ENCODE measurements at regions not wholly inside any gene's neighbourhood (a gene's known extent, or its start where the extent isn't known, plus 50 kb on each side); places are given as distances from the start of the nearest gene placed in this dataset.

- Histone ChIP-seq H3K4me3 (ENCODE audit: low read depth, low read length) (no peak overlapping the region), H3K36me3 (ENCODE audit: insufficient read depth, low read length) (no peaks in the 10 kb centered on the region), H3K79me2 (ENCODE audit: control insufficient read depth, insufficient read depth, low read length, unreplicated experiment) (no peaks in the 10 kb centered on the region), H3K27me3 (ENCODE audit: insufficient read depth, low read length) (no peaks in the 10 kb centered on the region), H2AFZ (ENCODE audit: low read length, unreplicated experiment) (no peak overlapping the region), H3K4me1 (ENCODE audit: control insufficient read depth, insufficient read depth, low read length, unreplicated experiment) (no peaks in the 10 kb centered on the region), H3K27ac (ENCODE audit: low read depth, low read length) (no peak overlapping the region)
These were observed 245.9 kb downstream of the ERMARD start for GRCh38 chr6:169997187-169997929.

DNA sequence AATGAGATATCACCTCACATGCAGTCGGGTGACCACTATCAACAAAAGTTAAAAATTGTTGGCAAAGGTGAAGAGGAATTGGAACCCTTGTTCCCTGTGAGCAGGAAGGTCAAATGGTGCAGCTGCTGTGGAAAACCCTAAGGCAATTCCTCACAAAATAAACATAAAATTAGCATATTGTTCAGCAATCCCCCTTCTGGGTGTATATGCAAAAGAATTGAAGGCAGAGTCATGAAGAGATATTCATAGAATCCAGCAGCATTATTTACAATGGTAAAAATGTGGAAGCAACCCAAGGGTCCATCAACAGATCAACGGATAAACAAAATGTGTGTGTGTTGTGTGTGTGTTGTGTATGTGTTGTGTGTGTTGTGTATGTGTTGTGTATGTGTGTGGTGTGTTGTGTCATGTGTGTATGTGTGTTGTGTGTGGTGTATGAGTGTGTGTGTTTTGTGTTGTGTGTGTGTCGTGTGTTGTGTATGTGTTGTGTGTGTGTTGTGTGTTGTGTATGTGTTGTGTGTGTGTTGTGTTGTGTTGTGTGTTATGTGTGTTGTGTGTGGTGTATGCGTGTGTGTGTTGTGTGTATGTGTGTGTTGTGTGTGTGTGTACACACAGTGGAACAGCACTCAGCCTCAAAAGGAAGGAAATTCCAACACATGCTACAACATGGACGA is 245.1 kb downstream of the ERMARD start:
- Histone ChIP-seq H3K27ac (ENCODE audit: low read depth, low read length) (no peak overlapping the region), H3K27me3 (ENCODE audit: insufficient read depth, low read length) (no peaks in the 10 kb centered on the region), H3K4me1 (ENCODE audit: control insufficient read depth, insufficient read depth, low read length, unreplicated experiment) (no peaks in the 10 kb centered on the region), H2AFZ (ENCODE audit: low read length, unreplicated experiment) (no peak overlapping the region), H3K4me3 (ENCODE audit: low read depth, low read length) (no peak overlapping the region), H3K79me2 (ENCODE audit: control insufficient read depth, insufficient read depth, low read length, unreplicated experiment) (no peaks in the 10 kb centered on the region), H3K36me3 (ENCODE audit: insufficient read depth, low read length) (no peaks in the 10 kb centered on the region)

DNA sequence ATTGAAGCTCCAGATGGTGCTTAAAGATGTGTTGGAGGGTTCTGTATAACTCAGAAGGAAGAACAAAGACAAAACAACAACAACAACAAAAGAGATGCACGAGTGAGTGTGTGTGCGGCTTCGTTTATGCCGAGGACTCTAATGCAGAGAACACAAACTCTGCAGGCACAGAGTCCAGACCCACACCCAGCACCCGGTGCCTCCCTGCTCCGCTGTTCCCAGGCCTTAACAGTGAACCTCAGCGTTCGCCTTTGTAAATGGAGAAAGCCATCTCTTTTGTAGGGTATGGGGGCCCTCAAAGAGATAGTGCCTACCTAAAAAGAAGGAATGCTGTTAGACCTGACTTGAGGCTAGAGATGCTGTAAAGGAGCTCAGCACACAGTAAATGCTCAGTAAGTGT is 243.3 kb downstream of the ERMARD start:
- H3K79me2 ChIP-seq (ENCODE audit: control insufficient read depth, insufficient read depth, low read length, unreplicated experiment), result no peaks in the 10 kb centered on the region
- no peak overlapping the region for H3K4me3 ChIP-seq (ENCODE audit: low read depth, low read length)
- H3K27ac ChIP-seq (ENCODE audit: low read depth, low read length), result no peak overlapping the region
- H3K4me1 ChIP-seq (ENCODE audit: control insufficient read depth, insufficient read depth, low read length, unreplicated experiment), result no peaks in the 10 kb centered on the region
- no peak overlapping the region for H2AFZ ChIP-seq (ENCODE audit: low read length, unreplicated experiment)
- H3K27me3 ChIP-seq (ENCODE audit: insufficient read depth, low read length), result no peaks in the 10 kb centered on the region
- H3K36me3 ChIP-seq (ENCODE audit: insufficient read depth, low read length), result no peaks in the 10 kb centered on the region

DNA sequence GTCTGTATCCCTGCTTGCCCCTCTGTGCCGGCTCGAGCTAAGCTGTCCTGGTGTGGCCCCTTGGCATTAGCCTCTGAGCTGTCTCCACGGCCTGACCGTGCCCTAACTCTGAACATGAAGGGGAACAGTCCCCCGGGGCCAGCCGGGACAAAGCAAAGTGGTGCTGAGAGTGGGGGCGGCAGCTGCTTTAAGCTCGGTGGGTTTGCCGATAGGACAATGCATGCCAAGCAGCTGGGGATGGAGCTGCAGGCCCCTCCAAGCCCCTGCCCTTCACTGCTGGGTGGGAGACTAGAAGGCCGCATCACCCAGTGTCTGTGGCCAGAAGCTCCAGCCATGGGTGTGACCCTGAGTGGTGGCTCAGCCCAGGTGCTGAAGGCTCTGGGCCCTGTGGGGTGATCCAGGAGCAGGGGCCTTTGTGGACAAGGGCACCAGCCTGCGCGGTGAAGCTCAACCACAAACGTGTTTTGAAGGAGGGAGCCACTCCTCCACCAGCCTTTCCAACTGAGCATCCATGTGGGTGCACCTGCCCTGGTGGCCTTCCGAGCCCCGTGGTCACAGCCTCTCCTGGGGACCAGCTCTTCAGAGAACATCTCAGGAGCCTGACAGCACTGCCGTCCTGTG is 242.5 kb downstream of the ERMARD start:
- H3K79me2 ChIP-seq (ENCODE audit: control insufficient read depth, insufficient read depth, low read length, unreplicated experiment), result no peaks in the 10 kb centered on the region
- no peak overlapping the region for H3K4me3 ChIP-seq (ENCODE audit: low read depth, low read length)
- H3K27me3 ChIP-seq (ENCODE audit: insufficient read depth, low read length), result no peaks in the 10 kb centered on the region
- H2AFZ ChIP-seq (ENCODE audit: low read length, unreplicated experiment), result no peak overlapping the region
- no peaks in the 10 kb centered on the region for H3K4me1 ChIP-seq (ENCODE audit: control insufficient read depth, insufficient read depth, low read length, unreplicated experiment)
- no peak overlapping the region for H3K27ac ChIP-seq (ENCODE audit: low read depth, low read length)
- no peaks in the 10 kb centered on the region for H3K36me3 ChIP-seq (ENCODE audit: insufficient read depth, low read length)

GRCh38 chr6:169991913-169992312 is 240.5 kb downstream of the ERMARD start:
- Histone ChIP-seq H3K79me2 (ENCODE audit: control insufficient read depth, insufficient read depth, low read length, unreplicated experiment) (no peaks in the 10 kb centered on the region), H3K4me3 (ENCODE audit: low read depth, low read length) (no peak overlapping the region), H2AFZ (ENCODE audit: low read length, unreplicated experiment) (no peak overlapping the region), H3K27me3 (ENCODE audit: insufficient read depth, low read length) (no peaks in the 10 kb centered on the region), H3K36me3 (ENCODE audit: insufficient read depth, low read length) (no peaks in the 10 kb centered on the region), H3K27ac (ENCODE audit: low read depth, low read length) (no peak overlapping the region), H3K4me1 (ENCODE audit: control insufficient read depth, insufficient read depth, low read length, unreplicated experiment) (no peaks in the 10 kb centered on the region)

GRCh38 chr6:169991031-169991390 is 239.6 kb downstream of the ERMARD start:
- no peaks in the 10 kb centered on the region for H3K4me1 ChIP-seq (ENCODE audit: control insufficient read depth, insufficient read depth, low read length, unreplicated experiment)

GRCh38 chr6:169990095-169991030 is 238.9 kb downstream of the ERMARD start:
- H3K4me1 ChIP-seq (ENCODE audit: control insufficient read depth, insufficient read depth, low read length, unreplicated experiment), result no peaks in the 10 kb centered on the region
- H3K4me3 ChIP-seq (ENCODE audit: low read depth, low read length), result no peak overlapping the region
- no peak overlapping the region for H2AFZ ChIP-seq (ENCODE audit: low read length, unreplicated experiment)
- no peaks in the 10 kb centered on the region for H3K27me3 ChIP-seq (ENCODE audit: insufficient read depth, low read length)
- H3K27ac ChIP-seq (ENCODE audit: low read depth, low read length), result no peak overlapping the region
- no peaks in the 10 kb centered on the region for H3K36me3 ChIP-seq (ENCODE audit: insufficient read depth, low read length)
- no peaks in the 10 kb centered on the region for H3K79me2 ChIP-seq (ENCODE audit: control insufficient read depth, insufficient read depth, low read length, unreplicated experiment)

More at GRCh38 chr6:169991031-169991390, 239.6 kb downstream of the ERMARD start:
- H2AFZ ChIP-seq (ENCODE audit: low read length, unreplicated experiment), result no peak overlapping the region
- H3K79me2 ChIP-seq (ENCODE audit: control insufficient read depth, insufficient read depth, low read length, unreplicated experiment), result no peaks in the 10 kb centered on the region
- no peak overlapping the region for H3K4me3 ChIP-seq (ENCODE audit: low read depth, low read length)
- no peak overlapping the region for H3K27ac ChIP-seq (ENCODE audit: low read depth, low read length)
- H3K27me3 ChIP-seq (ENCODE audit: insufficient read depth, low read length), result no peaks in the 10 kb centered on the region
- H3K36me3 ChIP-seq (ENCODE audit: insufficient read depth, low read length), result no peaks in the 10 kb centered on the region

- Histone ChIP-seq H3K27ac (ENCODE audit: low read depth, low read length) (no peak overlapping the region), H3K27me3 (ENCODE audit: insufficient read depth, low read length) (no peaks in the 10 kb centered on the region), H3K4me1 (ENCODE audit: control insufficient read depth, insufficient read depth, low read length, unreplicated experiment) (no peaks in the 10 kb centered on the region), H2AFZ (ENCODE audit: low read length, unreplicated experiment) (no peak overlapping the region), H3K36me3 (ENCODE audit: insufficient read depth, low read length) (no peaks in the 10 kb centered on the region), H3K79me2 (ENCODE audit: control insufficient read depth, insufficient read depth, low read length, unreplicated experiment) (no peaks in the 10 kb centered on the region), H3K4me3 (ENCODE audit: low read depth, low read length) (no peak overlapping the region)
These were observed 238.2 kb downstream of the ERMARD start for GRCh38 chr6:169989594-169989993.

- Histone ChIP-seq H3K27ac (ENCODE audit: low read depth, low read length) (no peak overlapping the region), H3K4me1 (ENCODE audit: control insufficient read depth, insufficient read depth, low read length, unreplicated experiment) (no peaks in the 10 kb centered on the region), H3K4me3 (ENCODE audit: low read depth, low read length) (no peak overlapping the region), H2AFZ (ENCODE audit: low read length, unreplicated experiment) (no peak overlapping the region), H3K36me3 (ENCODE audit: insufficient read depth, low read length) (no peaks in the 10 kb centered on the region), H3K27me3 (ENCODE audit: insufficient read depth, low read length) (no peaks in the 10 kb centered on the region), H3K79me2 (ENCODE audit: control insufficient read depth, insufficient read depth, low read length, unreplicated experiment) (no peaks in the 10 kb centered on the region)
These were observed 237.5 kb downstream of the ERMARD start for GRCh38 chr6:169988769-169989550.
